HG03442 (cell line): ENCODE measurements at regions not wholly inside any gene's neighbourhood (a gene's known extent, or its start where the extent isn't known, plus 50 kb on each side); places are given as distances from the start of the nearest gene placed in this dataset.
"Not testable (repeated sequence)": the region's sequence is repeated elsewhere in the genome, so short reads cannot be mapped to it uniquely, and the experiment has no call there.

ENCODE experiments used
- ATAC-seq: cut with Tn5 transposase; IDR thresholded peaks from one replicate; pipeline ENCODE4 v1.9.1; 2021; ENCODE audit warnings: mild to moderate bottlenecking, moderate library complexity; ENCODE audit not compliant: unreplicated experiment

GRCh38 chr2:35827086-35827485 is 528.5 kb upstream of the CRIM1 start:
- ATAC-seq: no peak

DNA sequence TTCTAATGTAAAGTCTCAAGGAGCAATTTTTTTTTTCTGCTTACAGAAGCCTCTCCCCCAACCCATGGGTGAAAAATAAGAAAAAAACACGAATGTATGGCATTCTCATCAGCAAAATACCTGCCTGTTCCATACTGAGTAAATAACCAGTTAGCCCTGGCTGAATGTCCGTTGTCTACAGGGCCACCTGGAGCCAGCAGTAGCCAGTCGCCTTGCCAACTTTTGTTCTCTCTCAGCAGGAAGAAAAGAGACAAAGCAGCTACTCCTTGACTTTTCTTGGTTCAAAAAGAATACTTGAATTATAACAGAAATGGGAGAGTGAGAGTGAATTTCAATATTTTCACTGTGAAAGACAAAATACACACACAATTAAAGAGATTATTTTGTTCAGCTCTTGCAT is 532.9 kb upstream of the CRIM1 start:
- ATAC-seq: no peak

- ATAC-seq: no peak
These were observed 533.9 kb upstream of the CRIM1 start for GRCh38 chr2:35821675-35822074.

DNA sequence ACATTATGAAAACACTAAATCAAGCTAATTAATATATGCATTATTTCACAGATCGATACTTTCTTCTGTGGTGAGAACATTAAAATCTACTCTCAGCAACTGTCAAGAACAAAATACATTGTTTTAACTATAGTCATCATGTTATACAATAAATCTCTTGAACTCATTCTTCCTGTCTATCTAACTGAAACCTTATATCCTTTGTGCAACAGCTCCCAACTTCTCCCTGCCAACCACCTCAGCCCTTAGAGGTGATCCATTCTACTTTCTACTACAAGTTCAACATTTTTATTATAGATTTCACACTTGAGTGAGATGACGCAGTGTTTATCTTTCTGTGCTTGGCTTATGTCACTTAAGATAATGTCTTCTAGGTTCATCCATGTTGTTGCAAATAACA is 535.2 kb upstream of the CRIM1 start:
- ATAC-seq: no peak

GRCh38 chr2:35819033-35819432 is 536.5 kb upstream of the CRIM1 start:
- no peak for ATAC-seq

GRCh38 chr2:35818359-35818758 is 537.2 kb upstream of the CRIM1 start:
- ATAC-seq: not testable (repeated sequence)

GRCh38 chr2:35814597-35814996 is 541.0 kb upstream of the CRIM1 start:
- not testable (repeated sequence) for ATAC-seq

- ATAC-seq: no peak
These were observed 552.5 kb upstream of the CRIM1 start for GRCh38 chr2:35803126-35803525.

- ATAC-seq: no peak
These were observed 560.7 kb upstream of the CRIM1 start for GRCh38 chr2:35794796-35795450.

- no peak for ATAC-seq
These were observed 565.3 kb upstream of the CRIM1 start for GRCh38 chr2:35790292-35790691.

DNA sequence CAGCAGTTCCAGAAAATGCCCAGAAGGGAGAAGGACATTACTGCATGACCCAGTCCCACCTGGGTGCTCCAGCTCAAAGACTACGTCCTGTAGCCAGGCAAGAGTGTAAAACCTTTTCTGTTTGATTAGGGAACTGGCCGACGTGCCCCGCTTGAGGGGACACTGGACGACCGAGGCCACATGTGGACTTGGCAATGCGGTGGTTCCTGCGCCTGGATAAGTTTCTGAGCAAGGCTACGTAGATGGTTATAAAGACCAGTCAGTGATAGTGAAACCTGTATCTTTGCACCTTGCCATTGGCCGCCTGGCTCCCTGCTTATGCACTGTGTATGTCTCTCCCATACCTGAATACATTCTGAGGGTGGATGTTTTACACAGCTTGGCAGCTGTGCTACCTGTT is 567.0 kb upstream of the CRIM1 start:
- no peak for ATAC-seq

- ATAC-seq: no peak
These were observed 568.1 kb upstream of the CRIM1 start for GRCh38 chr2:35787302-35788031.

DNA sequence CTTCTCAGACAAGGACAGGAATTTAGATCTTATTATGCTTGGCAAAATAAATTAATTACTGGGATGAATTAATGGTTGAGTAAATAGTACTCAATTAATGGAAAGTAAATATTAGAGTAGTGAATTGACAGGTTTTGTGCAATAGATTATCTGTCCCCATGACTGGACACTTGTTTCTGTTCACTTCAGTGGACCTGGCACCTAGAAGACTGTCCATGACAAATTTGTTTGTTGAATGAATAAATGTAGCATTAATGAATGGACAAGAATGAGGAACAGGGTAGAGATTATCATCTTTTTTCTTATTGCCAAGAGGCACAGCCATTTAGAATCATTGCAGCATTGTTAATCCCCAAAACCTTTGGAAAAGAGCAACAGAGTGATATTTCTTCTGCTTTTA is 570.0 kb upstream of the CRIM1 start:
- ATAC-seq: no peak

- no peak for ATAC-seq
These were observed 570.8 kb upstream of the CRIM1 start for GRCh38 chr2:35784777-35785176.

DNA sequence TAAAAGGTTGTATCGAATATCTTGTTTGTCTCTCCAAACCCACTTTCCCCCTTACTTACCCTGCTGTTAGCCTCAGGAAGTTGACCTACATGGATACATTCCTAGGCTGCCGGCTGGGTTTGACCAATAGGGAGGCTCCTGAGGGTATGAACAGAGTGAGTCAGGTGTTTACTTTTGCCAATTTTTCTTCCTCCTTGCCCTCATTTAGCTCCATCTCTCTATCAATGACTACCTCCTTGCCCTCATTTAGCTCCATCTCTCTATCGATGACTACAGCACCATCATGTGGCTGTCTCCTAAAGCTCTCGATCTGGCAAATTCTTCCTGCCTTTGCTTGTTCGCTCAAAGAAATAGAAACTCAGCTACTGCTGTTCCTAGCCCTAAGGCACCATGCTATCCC is 571.9 kb upstream of the CRIM1 start:
- no peak for ATAC-seq

- no peak for ATAC-seq
These were observed 614.0 kb upstream of the CRIM1 start for GRCh38 chr2:35741556-35741955.

DNA sequence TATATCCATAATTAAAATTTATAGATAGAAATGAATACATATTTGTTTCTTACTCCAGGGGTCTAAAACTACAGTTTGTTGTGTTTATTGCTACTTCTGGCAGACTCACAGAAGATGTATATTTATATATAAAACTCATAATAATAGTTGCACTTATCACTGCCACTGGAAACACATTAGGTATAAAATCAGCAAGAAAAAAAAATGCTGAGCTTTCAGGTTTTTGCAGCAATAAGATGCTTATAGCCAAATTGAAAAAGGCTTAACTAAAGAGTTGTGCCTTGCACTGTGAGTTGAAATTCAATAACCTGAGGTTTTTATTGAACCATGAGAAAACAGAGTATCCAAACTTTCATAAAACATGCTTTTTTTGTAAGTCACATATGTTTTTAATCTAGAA is 623.9 kb upstream of the CRIM1 start:
- ATAC-seq: no peak

- no peak for ATAC-seq
These were observed 640.7 kb upstream of the CRIM1 start for GRCh38 chr2:35714883-35715282.

- no peak for ATAC-seq
These were observed 647.1 kb upstream of the CRIM1 start for GRCh38 chr2:35708411-35708923.

DNA sequence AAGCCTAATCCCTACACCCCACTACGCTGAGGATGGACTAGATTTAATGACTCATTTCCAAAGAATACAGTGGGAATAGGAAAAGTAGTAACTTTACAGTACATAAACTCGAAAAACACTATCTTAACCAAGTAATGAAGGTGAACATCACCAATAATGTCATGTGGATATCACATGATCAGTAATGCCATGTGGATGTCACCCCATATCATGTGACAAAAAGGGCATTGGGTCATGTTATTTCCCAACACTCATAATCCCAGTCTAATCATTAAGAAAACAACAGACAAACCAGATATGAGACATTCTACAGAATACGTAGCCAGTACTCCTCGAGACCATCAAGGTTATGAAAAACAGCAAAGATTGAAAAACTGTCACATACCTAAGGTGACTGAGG is 667.3 kb upstream of the CRIM1 start:
- ATAC-seq: no peak

- ATAC-seq: no peak
These were observed 703.8 kb upstream of the CRIM1 start for GRCh38 chr2:35651688-35652323.

GRCh38 chr2:35614640-35615039 is 740.9 kb upstream of the CRIM1 start:
- ATAC-seq: no peak
